PC-3 (cell line): ENCODE measurements at regions not wholly inside any gene's neighbourhood (a gene's known extent, or its start where the extent isn't known, plus 50 kb on each side); places are given as distances from the start of the nearest gene placed in this dataset.

Experiments
- ATAC-seq: fragments of 200-7000 bp; cut with Tn5 transposase; 2 replicates; pipeline ENCODE4 v1.9.1; 2020; ENCODE audit warnings: mild to moderate bottlenecking, moderate library complexity
- BruUV-seq: library from RNA; stranded (reverse); fragments of 400-500 nt; replicated peaks from 2 replicates; lab custom pipeline; 2021; lab: Mats Ljungman, UMichigan
- CTCF ChIA-PET: fragments of 300-600 bp; sonication (Branson Sonifier 250); formaldehyde crosslinking; loops from one replicate; lab custom pipeline; 2022; ENCODE audit warnings: antibody characterized with exemption; lab: Charles Lee
- POLR2A ChIA-PET: fragments of 300-600 bp; sonication (Branson Sonifier 250); formaldehyde crosslinking; loops from one replicate; lab custom pipeline; 2022; ENCODE audit warnings: antibody characterized with exemption; ENCODE audit not compliant: unreplicated experiment; lab: Charles Lee
- DNase-seq: peaks from one replicate; pipeline ENCODE4 v3.0.0-alpha.2; 2015
- H2AFZ ChIP-seq: fragments of 300-600 bp; sonication (generic); 2 replicates; pipeline ENCODE4 v1.6.0; 2016; ENCODE audit warnings: antibody characterized with exemption, low read length
- H3F3A ChIP-seq: fragments of 300-600 bp; sonication (generic); one replicate; pipeline ENCODE4 v1.6.0; 2017; ENCODE audit warnings: antibody characterized with exemption, low read length, control low read depth, mild to moderate bottlenecking; ENCODE audit not compliant: unreplicated experiment
- H3K27ac ChIP-seq: fragments of 300-600 bp; sonication (generic); 2 replicates; pipeline ENCODE4 v1.5.1; 2016; ENCODE audit warnings: mild to moderate bottlenecking, low read length
- H3K27me3 ChIP-seq: fragments of 300-600 bp; sonication (generic); 2 replicates; pipeline ENCODE4 v1.6.1; 2016; ENCODE audit warnings: low read length, mixed read lengths
- H3K36me3 ChIP-seq: fragments of 300-600 bp; sonication (generic); 2 replicates; pipeline ENCODE4 v1.6.1; 2016; ENCODE audit warnings: low read depth, mixed run types, low read length, mixed read lengths
- H3K4me1 ChIP-seq: fragments of 300-600 bp; sonication (generic); 2 replicates; pipeline ENCODE4 v1.5.1; 2016; ENCODE audit warnings: low read length; ENCODE audit not compliant: insufficient read depth
- H3K4me2 ChIP-seq: fragments of 300-600 bp; sonication (generic); 2 replicates; pipeline ENCODE4 v1.6.0; 2016; ENCODE audit warnings: low read length
- H3K4me3 ChIP-seq: fragments of 300-600 bp; sonication (generic); 2 replicates; pipeline ENCODE4 v1.5.1; 2016; ENCODE audit warnings: mild to moderate bottlenecking, low read length, mixed read lengths
- H3K79me2 ChIP-seq: fragments of 300-600 bp; sonication (generic); 2 replicates; pipeline ENCODE4 v1.6.1; 2017; ENCODE audit warnings: low read length, mixed read lengths
- H3K9ac ChIP-seq: fragments of 300-600 bp; sonication (generic); 2 replicates; pipeline ENCODE4 v1.6.0; 2016; ENCODE audit warnings: mild to moderate bottlenecking, low read length
- H3K9me2 ChIP-seq: fragments of 300-600 bp; sonication (generic); replicated peaks from 2 replicates; pipeline ENCODE4 v1.6.1; 2016; ENCODE audit warnings: mixed run types, low read length, mixed read lengths
- H3K9me3 ChIP-seq: fragments of 300-600 bp; sonication (generic); 2 replicates; pipeline ENCODE4 v1.6.1; 2016; ENCODE audit warnings: low read length, mixed read lengths
- H4K20me1 ChIP-seq: fragments of 300-600 bp; sonication (generic); 2 replicates; pipeline ENCODE4 v1.6.1; 2016; ENCODE audit warnings: low read length, mixed read lengths
- EZH2 ChIP-seq: fragments of 300-600 bp; sonication (generic); IDR thresholded peaks from one replicate; pipeline ENCODE4 v1.6.1; 2017; ENCODE audit warnings: antibody characterized with exemption, mild to moderate bottlenecking, low read length; ENCODE audit not compliant: unreplicated experiment
- EZH2phosphoT487 ChIP-seq: fragments of 300-600 bp; sonication (generic); IDR thresholded peaks from 2 replicates; pipeline ENCODE4 v1.6.1; 2018; ENCODE audit warnings: mild to moderate bottlenecking, antibody characterized with exemption, low read length, borderline replicate concordance
- intact Hi-C: fragments of 100-400 bp; cut with micrococcal nuclease; formaldehyde crosslinking; loops from 2 replicates; pipeline ENCODE4 v1.9.0; 2023
- TF ChIP-seq, protein P1 (sequence below): fragments of 300-600 bp; sonication (generic); conservative IDR thresholded peaks from 2 replicates; pipeline ENCODE4 v1.5.1; 2017; ENCODE audit warnings: antibody characterized with exemption, low read depth, mild to moderate bottlenecking, low read length

DNA sequence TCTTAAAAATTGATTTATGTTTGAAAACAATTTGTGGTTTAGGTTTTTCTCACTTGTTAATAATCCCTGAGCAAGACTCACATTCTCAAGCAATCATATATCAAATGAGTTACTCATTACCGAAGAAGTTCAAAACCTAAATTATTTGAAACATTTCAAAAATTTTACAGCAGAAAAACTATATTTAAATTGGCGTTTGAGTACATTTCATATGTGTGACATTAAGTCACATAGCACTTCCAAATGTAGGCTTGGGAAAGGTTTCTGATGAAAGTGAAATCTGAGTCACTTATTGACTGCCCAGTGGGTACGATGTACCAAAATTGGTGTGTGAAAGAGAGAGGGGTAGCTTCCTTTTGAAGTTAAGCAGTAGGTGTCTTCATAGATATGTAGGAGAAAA lies 411.4 kb upstream of the SGCD start:
- no peak overlapping the region for H3K4me2 ChIP-seq
- ChIA-PET CTCF (no interaction called here), POLR2A (no interaction called here)
- H3K9ac ChIP-seq, result no peak overlapping the region
- H3K79me2 ChIP-seq, result no peaks in the 10 kb centered on the region
- H3F3A ChIP-seq, result no peaks in the 10 kb centered on the region
- no peak overlapping the region for H3K27ac ChIP-seq
- no peak for TF ChIP-seq EZH2phosphoT487
- no peak for TF ChIP-seq EZH2
- TF ChIP-seq, protein P1, sequence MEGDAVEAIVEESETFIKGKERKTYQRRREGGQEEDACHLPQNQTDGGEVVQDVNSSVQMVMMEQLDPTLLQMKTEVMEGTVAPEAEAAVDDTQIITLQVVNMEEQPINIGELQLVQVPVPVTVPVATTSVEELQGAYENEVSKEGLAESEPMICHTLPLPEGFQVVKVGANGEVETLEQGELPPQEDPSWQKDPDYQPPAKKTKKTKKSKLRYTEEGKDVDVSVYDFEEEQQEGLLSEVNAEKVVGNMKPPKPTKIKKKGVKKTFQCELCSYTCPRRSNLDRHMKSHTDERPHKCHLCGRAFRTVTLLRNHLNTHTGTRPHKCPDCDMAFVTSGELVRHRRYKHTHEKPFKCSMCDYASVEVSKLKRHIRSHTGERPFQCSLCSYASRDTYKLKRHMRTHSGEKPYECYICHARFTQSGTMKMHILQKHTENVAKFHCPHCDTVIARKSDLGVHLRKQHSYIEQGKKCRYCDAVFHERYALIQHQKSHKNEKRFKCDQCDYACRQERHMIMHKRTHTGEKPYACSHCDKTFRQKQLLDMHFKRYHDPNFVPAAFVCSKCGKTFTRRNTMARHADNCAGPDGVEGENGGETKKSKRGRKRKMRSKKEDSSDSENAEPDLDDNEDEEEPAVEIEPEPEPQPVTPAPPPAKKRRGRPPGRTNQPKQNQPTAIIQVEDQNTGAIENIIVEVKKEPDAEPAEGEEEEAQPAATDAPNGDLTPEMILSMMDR, result no peak
- no peaks in the 10 kb centered on the region for H3K4me1 ChIP-seq
- H3K27me3 ChIP-seq, result no peaks in the 10 kb centered on the region
- H2AFZ ChIP-seq, result no peak overlapping the region
- ATAC-seq, result no peak
- H3K9me2 ChIP-seq, result no peaks in the 10 kb centered on the region
- no peaks in the 10 kb centered on the region for H3K36me3 ChIP-seq
- no peaks in the 10 kb centered on the region for H3K9me3 ChIP-seq
- H3K4me3 ChIP-seq, result no peak overlapping the region
- BruUV-seq, result no TSS peak
- no peak for DNase-seq
- intact Hi-C loops, result no loop called here
- H4K20me1 ChIP-seq, result no peaks in the 10 kb centered on the region

DNA sequence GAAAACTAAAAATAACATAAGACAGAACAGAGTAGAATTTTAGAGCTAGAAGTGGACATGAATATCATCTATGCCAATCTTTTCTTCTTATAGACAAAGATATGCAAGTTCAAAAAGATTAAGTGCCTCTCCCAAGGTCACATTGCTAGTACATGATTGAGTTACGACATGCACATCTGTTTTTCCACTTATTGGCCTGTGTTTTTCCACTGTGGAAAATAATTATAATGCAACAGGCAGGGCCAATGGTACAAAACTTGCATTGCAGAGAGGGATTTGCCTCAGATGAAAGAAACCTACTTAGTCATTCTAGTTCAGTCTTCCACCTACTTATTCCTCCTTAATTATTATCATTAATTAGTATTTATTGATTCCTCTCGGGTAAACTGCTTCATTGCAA lies 407.8 kb upstream of the SGCD start:
- no TSS peak for BruUV-seq
- no peaks in the 10 kb centered on the region for H3K9me3 ChIP-seq
- H3K36me3 ChIP-seq, result no peaks in the 10 kb centered on the region
- CTCF ChIA-PET, result no interaction called here
- no peak for TF ChIP-seq EZH2phosphoT487
- TF ChIP-seq, protein P1, result no peak
- TF ChIP-seq EZH2, result no peak
- H3K9me2 ChIP-seq, result no peaks in the 10 kb centered on the region
- no peaks in the 10 kb centered on the region for H3K27me3 ChIP-seq
- H3K4me3 ChIP-seq, result no peak overlapping the region
- H2AFZ ChIP-seq, result no peak overlapping the region
- DNase-seq (no peak), ATAC-seq (no peak)
- no peaks in the 10 kb centered on the region for H3K4me1 ChIP-seq
- H3K27ac ChIP-seq, result no peak overlapping the region
- intact Hi-C loops, result no loop called here
- no peaks in the 10 kb centered on the region for H3F3A ChIP-seq
- POLR2A ChIA-PET, result no interaction called here
- no peak overlapping the region for H3K9ac ChIP-seq
- H4K20me1 ChIP-seq, result no peaks in the 10 kb centered on the region
- no peaks in the 10 kb centered on the region for H3K79me2 ChIP-seq
- H3K4me2 ChIP-seq, result no peak overlapping the region

DNA sequence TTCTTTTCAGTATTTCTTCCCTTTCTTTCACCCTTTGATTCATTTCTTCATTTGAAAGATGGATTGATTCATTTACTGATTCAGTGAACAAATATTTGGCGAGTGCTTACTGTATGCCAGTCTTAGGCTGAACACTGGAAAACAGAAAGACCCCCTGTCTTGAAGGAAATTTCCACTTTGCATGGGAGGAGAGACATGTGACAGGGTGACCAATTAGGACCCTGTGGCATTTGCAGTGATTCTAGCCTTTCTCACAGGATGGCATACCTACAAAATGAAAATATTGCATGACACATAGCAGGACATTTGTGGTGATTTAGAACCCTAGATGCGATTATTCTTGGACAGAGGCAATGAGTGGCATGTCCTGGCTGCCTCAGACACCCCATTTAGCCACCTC lies 407.2 kb upstream of the SGCD start:
- no peaks in the 10 kb centered on the region for H3K27me3 ChIP-seq
- BruUV-seq, result no TSS peak
- H3K4me3 ChIP-seq, result no peak overlapping the region
- H3K9ac ChIP-seq, result no peak overlapping the region
- no peaks in the 10 kb centered on the region for H3K79me2 ChIP-seq
- no peaks in the 10 kb centered on the region for H3F3A ChIP-seq
- ChIA-PET POLR2A (no interaction called here), CTCF (no interaction called here)
- H3K27ac ChIP-seq, result no peak overlapping the region
- H3K9me3 ChIP-seq, result no peaks in the 10 kb centered on the region
- no peaks in the 10 kb centered on the region for H3K9me2 ChIP-seq
- intact Hi-C loops, result no loop called here
- no peaks in the 10 kb centered on the region for H3K36me3 ChIP-seq
- TF ChIP-seq EZH2, result no peak
- TF ChIP-seq, protein P1, result no peak
- TF ChIP-seq EZH2phosphoT487, result no peak
- no peaks in the 10 kb centered on the region for H3K4me1 ChIP-seq
- no peak for ATAC-seq
- no peaks in the 10 kb centered on the region for H4K20me1 ChIP-seq
- no peak overlapping the region for H3K4me2 ChIP-seq
- no peak overlapping the region for H2AFZ ChIP-seq
- no peak for DNase-seq
